ENCODE measurements at regions not wholly inside any gene's neighbourhood (a gene's known extent, or its start where the extent isn't known, plus 50 kb on each side); places are given as distances from the start of the nearest gene placed in this dataset.

DNA sequence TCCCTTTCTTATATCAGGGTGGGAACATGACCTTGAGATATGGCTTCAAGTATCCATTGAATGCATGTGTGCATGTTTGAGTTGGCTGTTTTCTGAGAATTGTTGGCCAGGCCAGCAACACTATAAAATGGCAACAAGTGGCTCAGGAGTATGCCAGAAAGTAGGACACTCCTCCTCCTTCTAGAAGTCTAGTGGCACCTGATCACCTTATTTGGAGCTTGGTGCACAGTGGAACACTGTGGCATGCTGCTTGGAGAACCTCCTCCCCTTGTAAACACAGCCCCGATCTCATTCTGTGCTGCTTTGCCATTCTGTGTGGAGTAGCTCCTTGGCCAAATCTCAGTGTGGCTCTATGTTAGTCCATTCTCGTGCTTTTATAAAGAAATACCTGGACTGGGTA lies 114.8 kb upstream of the NDN start:
- TF ChIP-seq, protein P1, sequence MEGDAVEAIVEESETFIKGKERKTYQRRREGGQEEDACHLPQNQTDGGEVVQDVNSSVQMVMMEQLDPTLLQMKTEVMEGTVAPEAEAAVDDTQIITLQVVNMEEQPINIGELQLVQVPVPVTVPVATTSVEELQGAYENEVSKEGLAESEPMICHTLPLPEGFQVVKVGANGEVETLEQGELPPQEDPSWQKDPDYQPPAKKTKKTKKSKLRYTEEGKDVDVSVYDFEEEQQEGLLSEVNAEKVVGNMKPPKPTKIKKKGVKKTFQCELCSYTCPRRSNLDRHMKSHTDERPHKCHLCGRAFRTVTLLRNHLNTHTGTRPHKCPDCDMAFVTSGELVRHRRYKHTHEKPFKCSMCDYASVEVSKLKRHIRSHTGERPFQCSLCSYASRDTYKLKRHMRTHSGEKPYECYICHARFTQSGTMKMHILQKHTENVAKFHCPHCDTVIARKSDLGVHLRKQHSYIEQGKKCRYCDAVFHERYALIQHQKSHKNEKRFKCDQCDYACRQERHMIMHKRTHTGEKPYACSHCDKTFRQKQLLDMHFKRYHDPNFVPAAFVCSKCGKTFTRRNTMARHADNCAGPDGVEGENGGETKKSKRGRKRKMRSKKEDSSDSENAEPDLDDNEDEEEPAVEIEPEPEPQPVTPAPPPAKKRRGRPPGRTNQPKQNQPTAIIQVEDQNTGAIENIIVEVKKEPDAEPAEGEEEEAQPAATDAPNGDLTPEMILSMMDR (IDR thresholded peaks at IDR 0.05) = no peak
- TF ChIP-seq POLR2AphosphoS5 (IDR thresholded peaks at IDR 0.05) = no peak
- TF ChIP-seq EP300 (IDR thresholded peaks at IDR 0.05) = no peak
